Activated T-cell treated with anti-CD3 and anti-CD28 coated beads for 24 hours (primary cell): ENCODE measurements at regions not wholly inside any gene's neighbourhood (a gene's known extent, or its start where the extent isn't known, plus 50 kb on each side); places are given as distances from the start of the nearest gene placed in this dataset.
"Not testable (repeated sequence)": the region's sequence is repeated elsewhere in the genome, so short reads cannot be mapped to it uniquely, and the experiment has no call there.

ENCODE experiments used
- DNase-seq: peaks from one replicate; pipeline ENCODE4 v3.0.0-alpha.2; 2020; ENCODE audit warnings: low read depth

DNA sequence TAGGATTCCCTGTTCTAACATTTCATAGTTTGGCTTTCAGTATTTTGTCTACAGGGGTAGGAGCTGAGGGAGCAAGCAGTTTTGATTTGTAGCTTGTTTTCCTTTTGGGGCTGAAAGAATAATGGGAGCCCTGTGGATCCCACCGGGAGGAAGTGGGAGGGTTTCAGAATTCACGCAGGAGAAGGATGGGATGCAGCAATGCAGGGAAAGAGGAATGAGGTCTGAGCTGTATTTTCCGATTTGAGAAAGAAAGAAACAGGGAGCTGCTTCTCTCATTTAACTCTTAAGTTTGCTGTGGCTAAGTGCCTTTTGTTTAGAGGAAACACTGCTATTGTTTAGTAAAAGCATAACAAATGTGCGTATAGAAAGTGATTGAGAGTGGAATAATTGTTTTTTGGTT, 141.0 kb downstream of the ADCYAP1 start:
- DNase-seq = no peak

DNA sequence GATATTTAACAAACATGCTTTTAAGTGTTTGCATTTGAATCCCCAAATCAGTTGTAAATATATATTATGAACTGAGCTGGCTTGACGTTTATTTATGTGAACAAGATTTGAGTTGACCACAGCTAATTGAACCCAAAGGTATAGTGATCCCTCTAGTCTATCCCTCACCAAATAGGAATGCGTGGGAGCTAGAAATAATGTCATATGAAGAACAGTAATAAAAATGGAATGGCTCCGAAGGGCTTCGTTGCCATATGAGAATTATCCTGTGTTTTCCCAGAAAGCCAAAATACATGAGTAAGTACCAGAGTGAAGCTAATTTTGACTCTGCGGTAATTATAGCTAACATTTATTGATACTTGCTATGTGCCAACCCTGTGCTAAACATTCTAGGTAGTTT, 142.7 kb downstream of the ADCYAP1 start:
- no peak for DNase-seq

DNA sequence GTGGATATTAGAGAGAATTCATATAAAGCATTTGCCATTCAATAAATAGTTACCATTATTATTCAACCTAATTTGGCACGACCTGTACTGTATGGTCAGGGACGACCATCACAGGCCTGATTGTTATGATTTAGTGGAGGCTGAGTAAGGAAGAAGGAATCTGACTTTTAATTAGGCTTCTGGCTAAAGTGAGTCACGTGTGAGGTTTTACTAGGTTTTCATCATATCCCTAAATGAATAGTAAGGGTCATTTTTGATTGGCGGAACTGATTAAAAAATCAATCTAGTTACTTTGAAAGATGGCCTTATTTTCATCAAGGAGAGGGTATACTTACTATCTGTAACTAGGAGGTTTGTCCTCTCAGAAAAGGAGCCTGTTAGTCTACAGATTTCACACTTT, 143.4 kb downstream of the ADCYAP1 start:
- DNase-seq = no peak

DNA sequence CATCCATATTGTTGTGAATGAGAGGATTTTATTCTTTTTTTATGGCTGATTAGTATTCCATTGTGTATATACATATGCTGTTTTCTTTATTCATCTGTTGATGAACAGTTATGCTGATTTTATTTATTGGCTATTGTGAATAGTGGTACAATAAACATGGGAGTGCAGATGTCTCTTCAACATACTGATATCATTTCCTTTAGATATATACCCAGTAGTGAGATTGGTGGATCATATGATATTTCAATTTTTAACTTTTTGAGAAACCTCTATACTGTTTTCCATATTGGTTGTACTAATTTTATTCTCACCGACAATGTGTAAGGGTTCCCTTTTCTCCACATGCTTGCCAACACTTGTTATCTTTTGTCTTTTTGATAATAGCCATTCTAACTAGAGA, 144.5 kb downstream of the ADCYAP1 start:
- no peak for DNase-seq

DNA sequence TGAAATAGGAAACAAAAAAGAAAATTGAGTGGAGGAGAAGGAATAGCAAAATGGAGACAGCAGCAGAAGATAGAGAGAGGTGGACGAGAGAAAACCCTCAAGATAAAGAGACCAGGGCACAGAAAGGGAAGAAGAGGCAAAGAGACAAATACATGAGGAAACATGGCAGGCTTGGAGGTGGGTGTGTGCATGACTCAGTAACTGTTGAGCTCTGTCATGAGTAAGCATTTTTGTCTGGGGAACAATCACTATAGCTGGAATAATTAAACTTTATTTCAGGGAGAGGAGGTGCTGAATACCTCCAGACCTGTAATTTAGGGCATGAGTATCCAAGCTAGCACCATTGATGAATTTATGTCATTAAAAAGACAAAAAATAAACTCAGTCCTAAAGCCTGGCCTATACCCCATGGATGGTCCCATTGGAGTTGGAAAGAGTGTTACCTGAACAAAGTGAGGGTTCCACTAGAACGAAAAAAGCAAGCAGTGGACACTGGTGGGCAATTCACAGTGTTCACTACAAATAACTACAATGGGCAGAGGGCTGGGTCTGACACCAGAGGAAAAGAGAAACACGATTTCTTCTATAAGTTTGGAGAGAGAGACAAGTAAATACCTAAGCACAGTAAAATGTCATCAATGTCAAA, 145.5 kb downstream of the ADCYAP1 start:
- DNase-seq = no peak

DNA sequence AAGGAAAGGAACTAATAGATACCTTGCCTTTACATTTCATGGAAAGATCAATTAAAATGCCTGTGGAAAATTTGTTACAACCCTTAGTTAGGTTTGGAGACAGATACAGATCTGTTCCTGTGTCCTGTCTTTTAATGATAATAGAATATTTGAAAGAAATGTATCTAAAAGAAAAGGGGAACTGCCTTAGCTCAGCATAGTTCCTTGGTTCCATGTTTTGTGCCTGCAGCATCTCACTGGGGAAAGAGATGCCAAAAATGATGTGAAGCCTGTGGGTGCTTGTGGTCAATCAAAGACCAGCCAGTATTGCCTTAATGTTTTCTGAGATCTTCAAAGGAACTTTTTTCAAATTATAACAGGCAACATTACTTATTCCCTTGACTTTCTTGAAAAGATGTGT, 147.6 kb downstream of the ADCYAP1 start:
- DNase-seq = no peak

DNA sequence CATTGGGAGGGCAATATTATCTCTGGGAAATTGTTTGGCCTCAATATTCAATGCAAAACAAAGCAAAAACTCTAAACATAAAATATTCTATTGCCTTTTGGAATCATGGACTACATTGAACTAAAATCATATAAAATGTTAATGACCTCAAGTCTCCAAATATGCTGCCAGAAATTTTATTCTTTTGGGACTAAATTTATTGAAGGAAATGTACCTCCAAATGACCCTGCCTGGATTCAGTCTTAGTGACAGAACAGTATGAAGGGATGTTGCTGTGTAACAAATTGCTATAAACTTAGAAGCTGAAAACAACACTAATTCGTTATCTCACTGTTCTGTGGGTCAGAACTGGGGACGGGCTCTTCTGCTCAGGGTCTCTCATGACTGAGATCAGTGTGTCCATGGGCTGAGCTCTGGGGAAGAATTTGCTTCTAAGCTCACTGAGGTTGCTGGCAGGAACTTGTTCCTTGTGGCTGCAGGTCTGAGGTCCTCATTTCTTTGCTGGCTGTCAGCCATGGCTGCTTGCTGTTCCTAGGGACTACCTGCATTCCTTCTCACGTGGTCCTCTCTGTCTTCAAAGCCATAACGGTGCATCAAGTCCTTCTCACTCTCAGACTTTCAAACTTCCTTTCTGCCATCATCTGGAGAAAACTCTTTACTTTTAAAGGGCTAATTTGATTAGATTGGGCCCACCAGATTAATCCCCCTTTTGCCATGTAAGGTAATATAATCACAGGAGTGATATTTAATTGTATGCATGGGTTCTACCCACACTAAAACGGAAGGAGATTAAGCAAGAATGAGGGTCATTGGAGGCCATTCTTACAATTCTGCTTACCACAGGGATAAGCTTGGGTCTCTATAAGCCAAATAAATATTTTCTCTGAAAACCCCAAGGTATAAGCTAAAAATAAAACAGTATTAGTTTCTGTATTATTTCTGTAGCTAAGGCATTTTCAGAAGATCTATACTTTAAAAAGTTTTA, 149.0 kb downstream of the ADCYAP1 start:
- no peak for DNase-seq

DNA sequence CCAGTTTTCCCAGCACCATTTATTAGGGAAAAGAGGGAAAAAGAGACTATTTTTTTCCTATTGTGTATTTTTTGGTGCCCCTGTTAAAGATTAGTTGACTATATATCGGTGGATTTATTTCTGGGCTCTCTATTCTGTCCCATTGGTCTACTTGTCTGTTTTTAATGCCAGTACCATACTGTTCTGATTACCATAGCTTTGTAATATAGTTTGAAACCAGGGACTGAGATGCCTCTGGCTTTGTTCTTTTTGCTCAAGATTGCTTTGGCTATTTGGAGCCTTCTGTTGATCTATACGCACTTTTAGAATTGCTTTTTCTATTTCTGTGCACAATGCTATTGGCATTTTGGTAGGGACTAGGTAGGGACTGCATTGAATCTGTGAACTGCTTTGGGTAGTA, 151.7 kb downstream of the ADCYAP1 start:
- no peak for DNase-seq

DNA sequence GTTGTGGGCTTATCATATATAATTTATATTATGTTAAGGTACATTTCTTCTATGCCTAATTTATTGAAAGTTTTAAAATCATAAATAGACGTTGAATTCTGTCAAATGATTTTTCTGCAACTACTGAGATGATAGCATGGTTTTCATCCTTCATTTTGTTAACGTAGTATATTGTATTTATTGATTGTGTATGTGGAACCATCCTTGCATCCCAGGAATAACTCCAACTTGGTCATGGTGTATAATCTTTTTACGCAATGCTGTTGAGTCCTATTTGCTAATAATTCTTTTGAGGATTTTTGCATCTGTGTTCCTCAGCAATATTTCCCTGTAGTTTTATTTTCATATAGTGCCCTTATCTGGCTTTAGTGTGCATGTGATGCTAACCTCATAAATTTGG, 152.7 kb downstream of the ADCYAP1 start:
- DNase-seq = no peak

DNA sequence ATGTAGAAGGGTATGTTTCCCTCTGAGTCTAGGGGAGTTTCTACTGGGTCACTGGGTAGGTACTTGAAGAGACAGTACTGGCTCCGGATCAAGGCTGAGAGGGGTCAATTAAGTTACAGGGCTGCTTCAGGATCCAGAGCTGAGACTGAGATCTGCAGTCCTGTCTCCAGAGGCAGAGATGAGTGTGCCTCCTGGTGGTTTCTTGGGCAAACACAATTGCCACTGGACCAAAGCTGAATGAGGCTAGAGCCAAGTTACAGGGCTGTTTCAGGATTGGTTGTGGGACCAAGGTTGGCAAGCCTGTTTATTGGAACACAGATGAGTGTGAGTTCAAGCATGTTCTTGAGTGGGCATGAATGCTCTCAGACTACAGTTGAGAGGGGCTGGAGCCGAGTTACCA, 157.9 kb downstream of the ADCYAP1 start:
- no peak for DNase-seq

DNA sequence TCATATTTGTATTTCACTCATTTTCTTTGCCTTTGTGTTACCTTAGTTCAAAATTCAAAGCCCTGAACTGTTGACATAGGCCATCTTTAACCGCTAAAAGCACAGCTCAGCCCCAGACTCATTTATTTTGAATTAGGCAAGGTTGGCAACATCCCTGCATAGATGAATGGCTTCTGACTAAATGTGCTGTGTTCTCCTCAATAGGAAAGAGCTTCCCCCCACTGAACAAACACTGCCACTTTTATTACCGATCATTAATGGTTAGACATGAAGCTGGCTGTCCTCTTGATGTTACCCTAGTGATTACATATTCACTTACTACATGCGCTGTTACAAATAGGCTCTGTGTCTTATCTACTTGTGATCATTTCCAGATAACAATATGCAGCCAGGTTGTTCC, 170.7 kb downstream of the ADCYAP1 start:
- no peak for DNase-seq

DNA sequence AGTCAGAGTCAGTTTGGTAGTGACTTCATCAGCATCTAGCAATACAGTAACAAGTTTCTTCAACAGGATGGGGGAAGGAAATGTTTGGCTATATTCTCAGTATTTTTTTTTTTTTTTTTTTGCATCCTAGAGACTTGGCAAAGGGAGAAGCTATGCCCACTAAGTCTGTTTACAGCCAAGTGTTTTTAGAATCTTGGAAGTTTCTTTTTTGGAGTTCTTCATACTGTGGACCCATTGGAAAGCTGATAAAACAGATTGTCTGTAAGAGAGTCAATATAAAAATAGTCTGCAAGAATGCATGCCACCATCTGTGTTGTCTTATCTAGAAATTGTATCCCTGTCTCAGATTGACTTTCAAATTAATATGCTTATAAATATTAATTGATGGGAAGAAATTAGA, 171.2 kb downstream of the ADCYAP1 start:
- DNase-seq = no peak

DNA sequence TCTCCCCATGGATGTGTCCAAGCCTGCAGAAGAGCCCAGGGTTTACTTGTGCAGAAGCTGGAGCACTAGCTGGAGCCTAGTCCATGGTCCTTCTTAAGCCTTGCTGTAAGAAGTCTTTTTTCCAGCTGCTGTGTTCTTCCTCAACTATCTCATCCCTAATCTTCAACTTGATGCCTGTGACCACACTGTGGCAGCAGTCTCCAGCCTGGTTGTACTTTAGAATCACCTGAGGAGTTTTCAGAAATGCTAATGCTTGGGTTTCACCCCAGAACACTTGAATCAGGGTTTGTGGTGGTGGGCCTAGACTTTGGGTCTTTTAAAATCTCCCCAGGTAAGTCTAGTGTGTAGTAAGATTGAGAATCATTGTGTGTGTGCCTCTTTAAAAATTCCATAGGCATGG, 173.6 kb downstream of the ADCYAP1 start:
- no peak for DNase-seq

DNA sequence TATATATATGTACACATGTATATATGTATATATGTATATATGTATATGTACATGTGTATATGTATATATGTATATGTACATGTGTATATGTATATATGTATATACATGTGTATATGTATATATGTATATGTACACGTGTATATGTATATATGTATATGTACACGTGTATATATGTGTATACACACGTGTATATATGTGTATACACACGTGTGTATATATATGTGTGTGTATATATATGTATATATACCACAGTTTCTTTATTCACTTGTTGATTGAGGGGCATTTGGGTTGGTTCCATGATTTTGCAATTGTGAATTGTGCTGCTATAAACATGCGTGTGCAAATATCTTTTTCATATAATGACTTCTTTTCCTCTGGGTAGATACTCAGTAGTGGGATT, 179.0 kb downstream of the ADCYAP1 start:
- DNase-seq = not testable (repeated sequence)

DNA sequence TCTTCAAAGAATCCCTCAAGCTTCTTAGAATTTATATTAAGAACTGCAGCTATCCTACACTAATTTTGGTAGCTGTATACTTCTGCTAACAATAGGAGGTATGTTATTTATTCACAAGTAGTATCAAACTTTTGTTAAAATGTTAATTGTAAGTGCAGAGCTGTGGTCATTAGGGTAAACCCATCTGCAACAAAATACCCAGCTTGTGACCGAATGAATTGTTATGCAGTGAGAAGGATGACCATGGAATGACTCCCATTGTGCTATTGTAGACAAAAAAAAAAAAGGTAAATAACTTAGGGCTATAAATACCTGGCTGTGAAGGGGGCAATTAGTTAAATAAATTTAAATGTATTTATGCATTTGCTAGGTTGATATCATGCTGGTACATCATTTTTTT, 186.1 kb downstream of the ADCYAP1 start:
- no peak for DNase-seq

DNA sequence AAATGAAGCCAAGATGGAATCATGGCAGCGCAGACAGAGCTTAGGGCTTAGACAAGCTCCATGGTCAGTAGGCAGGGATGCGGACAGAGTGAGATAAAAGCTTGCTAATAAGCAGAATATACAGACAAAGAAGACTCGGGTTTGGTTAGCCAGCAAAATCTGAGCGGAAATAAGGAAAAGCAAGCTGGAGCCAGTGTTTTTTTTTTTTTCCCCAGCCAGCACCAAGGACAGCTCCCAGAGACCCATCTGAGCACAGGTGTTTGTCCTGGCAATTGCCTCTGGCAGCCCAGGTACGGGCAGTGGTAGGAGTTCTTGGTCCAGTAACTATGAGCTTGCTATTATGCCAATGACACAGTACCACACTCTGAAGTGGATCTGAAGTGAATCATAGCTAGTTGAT, 187.6 kb downstream of the ADCYAP1 start:
- DNase-seq = no peak

DNA sequence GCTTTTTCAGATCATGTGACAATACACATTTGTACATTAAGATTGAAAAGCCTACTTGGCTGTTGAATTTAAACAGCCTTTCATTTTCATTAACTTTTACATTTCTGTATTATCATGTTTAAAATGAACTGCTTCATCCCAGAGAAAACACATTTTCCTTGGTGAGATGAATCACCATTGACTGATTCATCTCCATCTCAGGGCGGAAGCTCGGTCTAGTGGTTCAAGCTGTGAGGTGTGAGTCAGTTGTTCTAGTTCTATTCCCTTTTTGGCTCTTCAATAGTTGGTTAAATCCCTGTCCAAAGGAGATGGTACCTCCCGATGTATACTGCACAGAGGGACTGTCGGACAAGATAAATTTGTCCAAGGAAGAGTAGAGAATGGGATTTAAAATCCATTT, 189.7 kb downstream of the ADCYAP1 start:
- no peak for DNase-seq

DNA sequence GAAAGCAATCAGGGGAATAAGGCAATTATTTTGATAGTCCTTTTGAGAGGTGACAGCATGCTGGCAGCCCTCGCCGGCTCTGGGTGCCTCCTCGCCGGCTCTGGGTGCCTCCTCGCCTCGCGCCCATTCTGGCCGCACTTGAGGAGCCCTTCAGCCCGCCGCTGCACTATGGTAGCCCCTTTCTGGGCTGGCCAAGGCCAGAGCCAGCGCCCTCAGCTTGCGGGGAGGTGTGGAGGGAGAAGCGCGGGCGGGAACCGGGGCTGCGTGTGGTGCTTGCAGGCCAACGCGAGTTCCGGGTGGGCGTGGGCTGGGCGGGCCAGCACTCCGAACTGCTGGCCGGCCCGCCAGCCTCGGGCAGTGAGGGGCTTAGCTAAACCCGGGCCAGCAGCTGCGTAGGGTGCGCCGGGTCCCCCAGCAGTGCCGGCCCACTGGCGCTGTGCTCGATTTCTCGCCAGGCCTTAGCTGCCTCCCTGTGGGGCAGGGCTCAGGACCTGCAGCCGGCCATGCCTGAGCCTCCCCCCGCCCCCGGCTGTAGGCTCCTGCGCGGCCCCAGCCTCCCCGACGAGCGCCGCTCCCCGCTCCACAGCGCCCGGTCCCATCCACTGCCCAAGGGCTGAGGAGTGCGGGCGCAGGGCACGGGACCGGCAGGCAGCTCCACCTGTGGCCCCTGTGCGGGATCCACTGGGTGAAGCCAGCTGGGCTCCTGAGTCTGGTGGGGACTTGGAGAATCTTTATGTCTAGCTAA, 193.5 kb downstream of the ADCYAP1 start:
- not testable (repeated sequence) for DNase-seq

DNA sequence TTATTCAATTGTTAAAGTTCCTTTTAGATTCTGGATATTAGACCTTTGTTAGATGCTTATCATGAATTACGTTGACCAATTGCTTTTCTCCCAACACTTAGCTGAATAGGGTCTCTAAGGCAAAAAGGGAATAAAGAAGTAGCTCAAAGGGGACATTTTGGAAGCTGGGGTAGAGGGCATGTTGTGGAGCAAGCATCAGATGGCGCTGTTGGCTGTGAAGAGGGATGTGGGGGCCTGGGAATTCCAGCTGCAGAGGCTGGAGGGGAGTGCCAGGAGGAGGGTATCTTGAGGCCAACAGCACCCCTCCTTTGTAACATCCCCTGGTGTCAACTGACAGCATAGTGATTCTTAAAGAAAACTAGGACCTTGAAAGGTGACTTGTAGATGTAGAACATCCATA, 198.2 kb downstream of the ADCYAP1 start:
- DNase-seq = no peak

DNA sequence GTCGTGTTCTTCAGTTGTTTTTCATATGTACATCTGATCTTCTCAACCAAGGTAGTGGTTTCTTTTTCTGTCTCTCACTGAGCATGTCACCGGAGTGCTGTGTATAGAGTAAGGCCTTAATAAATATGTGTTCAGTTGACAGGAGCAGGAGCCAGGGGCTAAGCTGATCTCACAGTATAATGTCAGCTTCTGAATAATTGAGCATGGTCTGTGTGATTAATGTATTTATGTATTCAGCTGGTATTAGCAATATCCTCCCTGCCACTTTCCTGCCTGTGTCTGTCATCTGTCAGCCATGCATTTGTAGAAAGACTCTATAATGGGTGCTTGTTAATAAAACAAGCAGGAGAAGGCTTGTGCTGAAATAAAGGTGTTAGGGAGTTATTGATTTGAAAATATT, 198.9 kb downstream of the ADCYAP1 start:
- DNase-seq = no peak

DNA sequence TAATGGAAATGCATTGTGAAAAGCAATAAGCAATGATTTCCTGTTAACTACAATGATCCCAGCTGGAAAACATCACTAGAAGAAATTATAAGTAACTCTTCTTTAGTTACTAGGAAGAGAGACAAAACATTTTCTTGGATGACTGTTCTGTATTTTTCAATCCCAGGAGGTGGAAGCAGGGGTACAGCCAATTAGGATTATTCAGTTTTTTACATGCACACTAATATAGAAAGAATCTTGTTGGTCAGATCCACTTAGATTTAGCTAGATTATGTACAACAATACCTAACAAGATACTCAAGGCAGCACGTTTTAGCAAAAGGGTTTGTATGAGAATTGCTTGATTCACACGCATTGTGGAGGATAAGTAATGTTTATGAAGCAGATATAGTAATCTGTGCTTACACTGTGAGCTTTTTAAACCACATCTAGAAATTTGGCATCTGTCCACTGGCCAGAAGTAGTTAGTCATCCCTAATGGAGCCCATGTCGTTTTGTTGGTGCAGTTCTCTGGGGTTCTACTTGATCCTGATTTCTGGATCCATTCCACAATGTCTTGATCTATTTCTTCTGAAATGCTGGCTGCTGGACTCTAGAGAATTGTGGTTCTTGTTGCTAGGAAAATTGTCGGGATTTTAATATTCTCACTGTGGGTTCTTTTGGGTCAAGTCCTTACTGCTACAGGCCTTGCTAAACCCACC, 199.7 kb downstream of the ADCYAP1 start:
- DNase-seq = no peak

DNA sequence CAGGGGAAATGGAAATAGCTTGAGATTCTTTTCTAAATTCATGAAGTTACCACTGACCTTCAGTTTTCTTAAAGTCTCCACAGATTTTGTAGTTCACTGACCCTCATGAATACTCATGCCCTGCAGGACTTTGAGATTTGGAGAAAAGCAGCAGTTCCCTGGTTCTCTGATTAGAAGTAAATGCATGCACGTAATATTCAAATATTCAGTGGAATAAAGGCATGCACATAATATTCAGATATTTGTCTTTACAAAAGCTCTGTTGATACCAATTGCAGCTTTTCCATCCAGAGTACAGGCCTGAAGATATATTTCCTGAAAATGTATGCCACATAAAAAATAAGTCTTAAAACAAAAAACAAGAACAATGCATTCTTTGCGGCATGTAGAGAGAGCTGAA, 219.8 kb downstream of the ADCYAP1 start:
- DNase-seq = no peak
